B cell (primary cell): ENCODE measurements at regions not wholly inside any gene's neighbourhood (a gene's known extent, or its start where the extent isn't known, plus 50 kb on each side); places are given as distances from the start of the nearest gene placed in this dataset.

Experiments
- EZH2 ChIP-seq: IDR thresholded peaks from 2 replicates; pipeline ENCODE4 v1.6.1; 2012; ENCODE audit warnings: borderline replicate concordance, low read depth, mild to moderate bottlenecking, moderate library complexity, low read length; ENCODE audit not compliant: insufficient read depth, poor library complexity, severe bottlenecking
- TF ChIP-seq, protein P1 (sequence below): fragments of 200-600 bp; IDR thresholded peaks from one replicate; pipeline ENCODE4 v1.8.0; 2022; ENCODE audit warnings: antibody characterized with exemption, mild to moderate bottlenecking

DNA sequence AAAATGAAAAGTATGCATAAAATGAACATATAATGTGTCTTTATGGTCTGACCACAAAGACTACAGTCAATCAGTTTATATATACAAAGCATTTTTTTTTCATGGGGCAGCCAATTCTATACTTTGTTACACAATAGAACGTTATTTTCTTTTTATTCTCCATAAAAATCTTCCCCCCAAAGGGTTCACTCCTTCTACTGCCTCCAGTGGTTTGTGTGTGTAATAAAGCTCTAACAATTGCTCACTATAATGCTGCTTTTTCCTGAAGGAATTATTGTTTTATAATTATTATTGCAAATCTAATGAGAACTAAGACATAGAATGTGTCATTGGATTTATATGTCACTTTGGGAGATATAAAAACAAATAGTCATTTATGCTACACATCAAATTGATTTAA lies 664.1 kb upstream of the PABPC4L start:
- TF ChIP-seq, protein P1, sequence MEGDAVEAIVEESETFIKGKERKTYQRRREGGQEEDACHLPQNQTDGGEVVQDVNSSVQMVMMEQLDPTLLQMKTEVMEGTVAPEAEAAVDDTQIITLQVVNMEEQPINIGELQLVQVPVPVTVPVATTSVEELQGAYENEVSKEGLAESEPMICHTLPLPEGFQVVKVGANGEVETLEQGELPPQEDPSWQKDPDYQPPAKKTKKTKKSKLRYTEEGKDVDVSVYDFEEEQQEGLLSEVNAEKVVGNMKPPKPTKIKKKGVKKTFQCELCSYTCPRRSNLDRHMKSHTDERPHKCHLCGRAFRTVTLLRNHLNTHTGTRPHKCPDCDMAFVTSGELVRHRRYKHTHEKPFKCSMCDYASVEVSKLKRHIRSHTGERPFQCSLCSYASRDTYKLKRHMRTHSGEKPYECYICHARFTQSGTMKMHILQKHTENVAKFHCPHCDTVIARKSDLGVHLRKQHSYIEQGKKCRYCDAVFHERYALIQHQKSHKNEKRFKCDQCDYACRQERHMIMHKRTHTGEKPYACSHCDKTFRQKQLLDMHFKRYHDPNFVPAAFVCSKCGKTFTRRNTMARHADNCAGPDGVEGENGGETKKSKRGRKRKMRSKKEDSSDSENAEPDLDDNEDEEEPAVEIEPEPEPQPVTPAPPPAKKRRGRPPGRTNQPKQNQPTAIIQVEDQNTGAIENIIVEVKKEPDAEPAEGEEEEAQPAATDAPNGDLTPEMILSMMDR, result no peak
- no peak for TF ChIP-seq EZH2
